22Rv1 (cell line): ENCODE measurements at regions not wholly inside any gene's neighbourhood (a gene's known extent, or its start where the extent isn't known, plus 50 kb on each side); places are given as distances from the start of the nearest gene placed in this dataset.

Experiments used
- ZFX ChIP-seq: fragments of 450-650 bp; IDR thresholded peaks from 2 replicates; pipeline ENCODE4 v1.6.1; 2017; ENCODE audit warnings: antibody characterized with exemption, borderline replicate concordance
- TF ChIP-seq, protein P1 (sequence below): fragments of 450-650 bp; IDR thresholded peaks from 2 replicates; pipeline ENCODE4 v1.5.1; 2017; ENCODE audit warnings: mild to moderate bottlenecking

- TF ChIP-seq, protein P1, sequence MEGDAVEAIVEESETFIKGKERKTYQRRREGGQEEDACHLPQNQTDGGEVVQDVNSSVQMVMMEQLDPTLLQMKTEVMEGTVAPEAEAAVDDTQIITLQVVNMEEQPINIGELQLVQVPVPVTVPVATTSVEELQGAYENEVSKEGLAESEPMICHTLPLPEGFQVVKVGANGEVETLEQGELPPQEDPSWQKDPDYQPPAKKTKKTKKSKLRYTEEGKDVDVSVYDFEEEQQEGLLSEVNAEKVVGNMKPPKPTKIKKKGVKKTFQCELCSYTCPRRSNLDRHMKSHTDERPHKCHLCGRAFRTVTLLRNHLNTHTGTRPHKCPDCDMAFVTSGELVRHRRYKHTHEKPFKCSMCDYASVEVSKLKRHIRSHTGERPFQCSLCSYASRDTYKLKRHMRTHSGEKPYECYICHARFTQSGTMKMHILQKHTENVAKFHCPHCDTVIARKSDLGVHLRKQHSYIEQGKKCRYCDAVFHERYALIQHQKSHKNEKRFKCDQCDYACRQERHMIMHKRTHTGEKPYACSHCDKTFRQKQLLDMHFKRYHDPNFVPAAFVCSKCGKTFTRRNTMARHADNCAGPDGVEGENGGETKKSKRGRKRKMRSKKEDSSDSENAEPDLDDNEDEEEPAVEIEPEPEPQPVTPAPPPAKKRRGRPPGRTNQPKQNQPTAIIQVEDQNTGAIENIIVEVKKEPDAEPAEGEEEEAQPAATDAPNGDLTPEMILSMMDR, result no peak
- TF ChIP-seq ZFX, result no peak
Measured at GRCh38 chr6:14848019-14848418, 397.9 kb upstream of the JARID2 start.
